Brain microvascular endothelial cell (primary cell): ENCODE measurements at regions not wholly inside any gene's neighbourhood (a gene's known extent, or its start where the extent isn't known, plus 50 kb on each side); places are given as distances from the start of the nearest gene placed in this dataset.

Experiments used
- DNase-seq: peaks from one replicate; pipeline ENCODE4 v3.0.0-alpha.2; 2020
- H3K27ac ChIP-seq: fragments of 250-450 bp; sonication (Bioruptor Pico); 2 replicates; pipeline ENCODE4 v1.5.1; 2020; ENCODE audit warnings: mild to moderate bottlenecking, moderate library complexity
- H3K27me3 ChIP-seq: fragments of 250-450 bp; sonication (Bioruptor Pico); replicated peaks from 2 replicates; pipeline ENCODE4 v1.5.1; 2020; ENCODE audit warnings: mild to moderate bottlenecking
- H3K36me3 ChIP-seq: fragments of 250-450 bp; sonication (Bioruptor Pico); replicated peaks from 2 replicates; pipeline ENCODE4 v1.5.1; 2020; ENCODE audit warnings: mild to moderate bottlenecking
- H3K4me3 ChIP-seq: 2 replicates; pipeline ENCODE4 v1.5.1; 2011; ENCODE audit warnings: low read depth, mild to moderate bottlenecking, control low read depth, low read length, moderate library complexity
- in situ Hi-C: cut with HindIII; loops from 2 replicates; pipeline ENCODE4 v1.10.0; 2017; ENCODE audit warnings: low sequenced_read_pairs, low pct_ligation_motif_present
- TF ChIP-seq, protein P1 (sequence below): IDR thresholded peaks from 2 replicates; pipeline ENCODE4 v1.5.1; 2011; ENCODE audit warnings: low read depth, mild to moderate bottlenecking, moderate library complexity, low read length, control low read depth, inconsistent platforms; ENCODE audit errors: missing control alignments

DNA sequence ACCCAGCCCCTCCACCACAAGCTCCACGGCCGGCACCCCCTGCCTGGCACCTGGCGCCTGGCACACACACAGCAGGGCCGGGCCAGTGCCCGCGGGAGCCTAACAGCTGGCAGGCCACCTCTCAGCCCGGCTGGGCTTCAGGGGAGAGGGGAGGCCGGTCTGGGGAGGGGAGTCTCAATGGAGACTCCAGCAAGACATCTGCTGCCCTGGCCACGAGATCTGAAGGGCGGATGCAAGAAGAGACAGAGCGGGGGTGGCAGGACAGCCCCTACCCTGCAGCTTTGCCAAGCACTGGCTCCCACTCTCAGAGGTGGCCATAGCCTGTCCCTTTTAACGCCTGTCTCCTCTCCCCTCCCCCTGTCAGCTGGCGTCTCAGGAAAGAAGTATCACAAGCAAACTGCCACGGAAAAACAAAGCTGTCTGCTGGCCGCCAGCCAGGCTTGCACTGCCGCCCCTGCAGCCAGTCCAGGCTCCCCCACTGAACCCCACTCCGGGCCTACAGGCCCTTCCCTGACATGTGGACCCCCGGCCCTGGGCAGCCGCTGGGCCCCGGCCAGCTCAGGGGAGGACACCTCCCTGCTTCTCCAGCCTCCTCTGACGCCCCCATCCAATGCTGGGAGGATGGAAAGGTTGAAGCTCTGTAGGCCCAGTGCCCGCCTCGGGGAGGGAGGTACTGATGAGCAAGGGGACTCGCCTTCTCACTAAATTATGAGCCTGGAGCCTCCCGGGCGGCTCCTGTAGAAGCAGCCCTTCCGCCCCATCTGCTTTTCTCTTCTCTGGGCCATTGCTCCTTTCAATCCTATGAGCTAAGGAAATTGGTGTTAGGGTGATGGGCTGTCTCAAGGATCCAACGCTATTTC lies 178.4 kb downstream of the ARHGAP12 start:
- in situ Hi-C loops, result no loop called here
- no peaks in the 10 kb centered on the region for H3K36me3 ChIP-seq
- no peak overlapping the region for H3K4me3 ChIP-seq
- no peak overlapping the region for H3K27ac ChIP-seq
- no peaks in the 10 kb centered on the region for H3K27me3 ChIP-seq
- DNase-seq, result no peak
- TF ChIP-seq, protein P1, sequence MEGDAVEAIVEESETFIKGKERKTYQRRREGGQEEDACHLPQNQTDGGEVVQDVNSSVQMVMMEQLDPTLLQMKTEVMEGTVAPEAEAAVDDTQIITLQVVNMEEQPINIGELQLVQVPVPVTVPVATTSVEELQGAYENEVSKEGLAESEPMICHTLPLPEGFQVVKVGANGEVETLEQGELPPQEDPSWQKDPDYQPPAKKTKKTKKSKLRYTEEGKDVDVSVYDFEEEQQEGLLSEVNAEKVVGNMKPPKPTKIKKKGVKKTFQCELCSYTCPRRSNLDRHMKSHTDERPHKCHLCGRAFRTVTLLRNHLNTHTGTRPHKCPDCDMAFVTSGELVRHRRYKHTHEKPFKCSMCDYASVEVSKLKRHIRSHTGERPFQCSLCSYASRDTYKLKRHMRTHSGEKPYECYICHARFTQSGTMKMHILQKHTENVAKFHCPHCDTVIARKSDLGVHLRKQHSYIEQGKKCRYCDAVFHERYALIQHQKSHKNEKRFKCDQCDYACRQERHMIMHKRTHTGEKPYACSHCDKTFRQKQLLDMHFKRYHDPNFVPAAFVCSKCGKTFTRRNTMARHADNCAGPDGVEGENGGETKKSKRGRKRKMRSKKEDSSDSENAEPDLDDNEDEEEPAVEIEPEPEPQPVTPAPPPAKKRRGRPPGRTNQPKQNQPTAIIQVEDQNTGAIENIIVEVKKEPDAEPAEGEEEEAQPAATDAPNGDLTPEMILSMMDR, result no peak

DNA sequence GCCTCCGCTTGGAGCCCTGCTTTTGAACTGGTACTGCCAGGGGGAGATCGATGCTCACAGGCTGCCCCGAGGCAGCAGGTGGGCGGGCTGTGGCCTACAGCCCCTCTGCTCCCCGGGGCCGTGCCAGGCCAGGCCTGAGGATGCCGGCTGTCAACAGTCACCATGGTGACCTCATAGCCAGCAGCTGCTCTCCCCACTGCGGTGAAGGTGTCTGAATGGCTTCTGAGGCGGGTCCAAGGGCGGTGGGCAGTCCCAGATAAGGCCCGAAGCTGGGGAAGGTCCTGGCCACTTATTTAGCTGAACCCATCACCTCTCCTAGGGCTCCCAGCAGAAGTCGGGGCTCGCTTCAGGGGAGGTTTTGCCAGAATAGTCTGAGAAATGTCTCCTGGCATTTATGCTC lies 179.3 kb downstream of the ARHGAP12 start:
- no peak for DNase-seq
- in situ Hi-C loops, result no loop called here
- Histone ChIP-seq H3K27ac (no peak overlapping the region), H3K36me3 (no peaks in the 10 kb centered on the region), H3K4me3 (no peak overlapping the region), H3K27me3 (no peaks in the 10 kb centered on the region)
- TF ChIP-seq, protein P1, result no peak

DNA sequence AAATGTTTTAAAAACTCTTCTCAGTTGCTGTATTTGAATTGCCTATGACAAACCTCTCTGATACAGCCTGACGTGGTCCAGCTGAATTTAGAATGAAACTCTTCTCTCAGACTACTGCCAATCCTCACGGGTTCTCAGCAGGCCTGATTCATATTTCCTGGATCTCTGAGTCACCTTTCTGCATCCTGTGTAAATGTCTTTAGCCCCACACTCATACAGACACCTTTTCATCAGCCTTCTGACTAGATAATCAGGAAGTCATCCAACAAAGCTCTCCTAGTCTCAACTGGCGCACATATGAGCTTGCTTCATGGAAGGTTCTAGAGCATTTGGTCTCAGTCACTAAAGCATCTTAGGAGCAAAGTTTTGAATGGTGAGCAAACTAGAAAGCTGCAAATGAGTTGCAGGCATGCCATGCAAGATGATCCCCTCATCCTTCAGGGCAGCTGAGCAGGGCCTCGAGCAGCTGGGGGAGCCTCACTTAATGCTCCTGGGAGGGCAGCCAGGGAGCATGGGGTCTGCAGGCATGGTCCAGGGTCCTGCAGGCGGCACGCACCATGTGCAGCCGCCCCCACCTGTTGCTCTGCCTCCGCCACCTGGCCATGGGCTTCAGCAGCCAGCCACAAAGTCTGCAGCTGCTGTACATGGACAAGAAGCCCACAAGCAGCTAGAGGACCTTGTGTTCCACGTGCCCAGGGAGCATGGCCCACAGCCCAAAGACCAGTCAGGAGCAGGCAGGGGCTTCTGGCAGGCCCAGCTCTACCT lies 182.8 kb downstream of the ARHGAP12 start:
- Histone ChIP-seq H3K36me3 (no peaks in the 10 kb centered on the region), H3K27ac (peak overlapping the region; percentile 42), H3K4me3 (no peak overlapping the region), H3K27me3 (no peaks in the 10 kb centered on the region)
- peak; percentile 89 for DNase-seq
- TF ChIP-seq, protein P1, result no peak
- in situ Hi-C loops, result no loop called here

DNA sequence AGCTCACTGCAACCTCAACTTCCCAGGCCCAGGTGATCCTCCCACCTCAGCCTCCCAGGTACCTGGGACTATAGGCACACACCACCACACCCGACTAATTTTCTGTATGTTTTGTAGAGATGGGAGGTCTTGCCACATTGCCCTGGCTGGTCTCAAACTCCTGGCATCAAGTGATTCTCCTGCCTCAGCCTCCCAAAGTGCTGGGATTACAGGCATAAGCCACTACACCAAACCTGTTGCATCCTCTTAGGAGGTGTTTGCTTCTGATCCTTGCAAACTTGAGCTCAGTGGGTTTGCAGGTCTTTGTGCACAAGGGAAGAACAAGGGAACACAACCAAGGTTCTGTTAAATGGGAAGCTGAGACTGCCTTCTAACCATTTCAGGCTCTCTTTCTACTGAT lies 184.6 kb downstream of the ARHGAP12 start:
- TF ChIP-seq, protein P1, result no peak
- DNase-seq, result no peak
- in situ Hi-C loops, result no loop called here
- Histone ChIP-seq H3K27me3 (no peaks in the 10 kb centered on the region), H3K27ac (no peak overlapping the region), H3K4me3 (no peak overlapping the region), H3K36me3 (no peaks in the 10 kb centered on the region)

DNA sequence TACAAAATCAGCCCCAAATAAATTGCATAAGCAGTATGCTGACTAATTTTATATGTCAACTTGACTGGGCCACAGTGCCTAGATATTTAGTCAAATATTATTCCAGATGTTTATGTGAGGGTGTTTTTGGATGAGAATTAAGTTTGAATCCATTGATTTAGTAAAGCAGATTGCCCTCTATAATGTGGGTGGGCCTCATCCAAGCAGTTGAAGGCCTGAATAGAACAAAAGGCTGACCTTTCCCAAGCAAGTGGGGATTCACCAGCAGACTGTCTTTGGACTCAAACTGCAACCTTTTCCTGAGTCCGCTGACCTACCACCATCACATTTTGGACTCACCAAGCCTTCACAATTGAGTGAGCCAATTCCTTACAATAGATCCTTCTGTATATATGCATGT lies 186.4 kb downstream of the ARHGAP12 start:
- no peaks in the 10 kb centered on the region for H3K27me3 ChIP-seq
- in situ Hi-C loops, result no loop called here
- no peak for DNase-seq
- no peak overlapping the region for H3K27ac ChIP-seq
- TF ChIP-seq, protein P1, result no peak
- no peak overlapping the region for H3K4me3 ChIP-seq
- H3K36me3 ChIP-seq, result no peaks in the 10 kb centered on the region
